ENCODE measurements at regions not wholly inside any gene's neighbourhood (a gene's known extent, or its start where the extent isn't known, plus 50 kb on each side); places are given as distances from the start of the nearest gene placed in this dataset.

DNA sequence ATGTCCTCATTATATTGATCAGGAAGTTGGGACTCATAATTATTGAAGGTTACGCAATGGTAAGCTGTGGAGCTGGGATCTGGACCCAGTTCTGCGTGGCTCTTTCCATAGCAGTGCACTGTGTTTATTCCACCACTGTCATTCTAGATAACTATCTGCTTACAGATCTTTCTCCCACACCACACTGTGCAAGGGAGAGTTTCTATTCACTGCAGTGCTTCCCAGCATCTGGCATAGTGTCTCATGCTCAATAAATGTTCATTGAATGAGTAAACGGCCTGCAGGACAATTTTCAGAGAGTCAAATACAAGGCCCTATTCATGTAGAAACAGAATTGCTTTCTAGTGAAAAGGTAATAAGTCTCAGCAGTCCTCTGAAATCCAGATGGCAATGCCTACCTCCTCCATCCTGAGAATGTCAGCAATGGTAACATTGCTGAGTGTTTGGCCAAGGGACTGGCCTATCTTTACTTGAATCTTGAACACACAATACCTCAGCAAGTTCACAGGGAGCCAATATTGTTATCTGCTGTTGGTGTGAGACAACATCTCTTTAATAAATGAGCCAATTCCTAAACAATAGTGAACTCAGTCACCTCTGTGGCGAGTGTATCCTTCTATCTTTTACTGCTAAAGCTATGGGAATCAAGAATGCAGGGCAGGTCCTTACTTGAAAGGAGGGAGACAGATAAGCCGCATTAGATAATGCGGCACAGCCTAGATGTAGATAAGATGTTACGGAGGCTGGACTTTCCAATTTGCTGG, 332.4 kb upstream of the PRICKLE1 start:
- H3K27ac Mint-ChIP-seq, result no peak overlapping the region
- TF ChIP-seq, protein P1, sequence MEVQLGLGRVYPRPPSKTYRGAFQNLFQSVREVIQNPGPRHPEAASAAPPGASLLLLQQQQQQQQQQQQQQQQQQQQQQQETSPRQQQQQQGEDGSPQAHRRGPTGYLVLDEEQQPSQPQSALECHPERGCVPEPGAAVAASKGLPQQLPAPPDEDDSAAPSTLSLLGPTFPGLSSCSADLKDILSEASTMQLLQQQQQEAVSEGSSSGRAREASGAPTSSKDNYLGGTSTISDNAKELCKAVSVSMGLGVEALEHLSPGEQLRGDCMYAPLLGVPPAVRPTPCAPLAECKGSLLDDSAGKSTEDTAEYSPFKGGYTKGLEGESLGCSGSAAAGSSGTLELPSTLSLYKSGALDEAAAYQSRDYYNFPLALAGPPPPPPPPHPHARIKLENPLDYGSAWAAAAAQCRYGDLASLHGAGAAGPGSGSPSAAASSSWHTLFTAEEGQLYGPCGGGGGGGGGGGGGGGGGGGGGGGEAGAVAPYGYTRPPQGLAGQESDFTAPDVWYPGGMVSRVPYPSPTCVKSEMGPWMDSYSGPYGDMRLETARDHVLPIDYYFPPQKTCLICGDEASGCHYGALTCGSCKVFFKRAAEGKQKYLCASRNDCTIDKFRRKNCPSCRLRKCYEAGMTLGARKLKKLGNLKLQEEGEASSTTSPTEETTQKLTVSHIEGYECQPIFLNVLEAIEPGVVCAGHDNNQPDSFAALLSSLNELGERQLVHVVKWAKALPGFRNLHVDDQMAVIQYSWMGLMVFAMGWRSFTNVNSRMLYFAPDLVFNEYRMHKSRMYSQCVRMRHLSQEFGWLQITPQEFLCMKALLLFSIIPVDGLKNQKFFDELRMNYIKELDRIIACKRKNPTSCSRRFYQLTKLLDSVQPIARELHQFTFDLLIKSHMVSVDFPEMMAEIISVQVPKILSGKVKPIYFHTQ (CRISPR knock-in tag; IDR thresholded peaks at IDR 0.05), result no peak
- TF ChIP-seq ZNF232 (CRISPR knock-in tag; IDR thresholded peaks at IDR 0.05) (no peak), RELA (CRISPR knock-in tag; IDR thresholded peaks at IDR 0.05; ENCODE audit: borderline replicate concordance) (no peak), EMX1 (CRISPR knock-in tag; IDR thresholded peaks at IDR 0.05) (no peak), CREB1 (CRISPR knock-in tag; IDR thresholded peaks at IDR 0.05) (no peak), GABPB1 (CRISPR knock-in tag; IDR thresholded peaks at IDR 0.05) (no peak), NR1H2 (CRISPR knock-in tag; IDR thresholded peaks at IDR 0.05) (no peak), FOXK1 (CRISPR knock-in tag; IDR thresholded peaks at IDR 0.05) (no peak)
- POLR2A ChIA-PET, result no interaction called here
- CTCF ChIA-PET, result no interaction called here
- DNase-seq (ENCODE audit: low spot score) (no peak), ATAC-seq (no peak)
- H3K27me3 Mint-ChIP-seq (ENCODE audit: low read depth), result no peaks in the 10 kb centered on the region
- H3K4me3 Mint-ChIP-seq, result no peak overlapping the region
- H3K4me1 Mint-ChIP-seq, result no peaks in the 10 kb centered on the region
- H3K36me3 Mint-ChIP-seq, result no peaks in the 10 kb centered on the region
- H3K9me3 Mint-ChIP-seq, result no peaks in the 10 kb centered on the region

DNA sequence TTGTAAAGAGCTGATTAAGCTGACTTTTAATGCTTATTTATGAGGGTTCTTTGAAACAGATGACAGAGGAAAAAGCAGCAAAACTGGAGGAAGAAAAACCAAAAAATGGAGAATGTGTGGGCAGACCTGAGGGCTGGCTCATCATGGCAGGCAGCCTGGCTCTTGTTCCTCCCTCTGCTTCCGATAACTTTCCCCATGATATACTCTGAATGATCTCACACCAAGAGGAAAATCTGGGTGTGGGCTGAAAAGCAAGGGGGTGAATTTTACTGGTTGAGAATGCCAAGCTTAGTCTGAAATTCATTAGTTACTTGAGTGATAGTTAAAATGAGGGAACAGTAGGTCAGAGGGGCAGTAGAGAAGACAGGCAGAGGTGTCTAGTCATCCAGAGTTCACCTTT, 330.1 kb upstream of the PRICKLE1 start:
- Mint-ChIP-seq H3K27me3 (ENCODE audit: low read depth) (no peaks in the 10 kb centered on the region), H3K27ac (no peak overlapping the region), H3K4me1 (no peaks in the 10 kb centered on the region), H3K9me3 (no peaks in the 10 kb centered on the region), H3K4me3 (no peak overlapping the region), H3K36me3 (no peaks in the 10 kb centered on the region)
- no peak for DNase-seq (ENCODE audit: low spot score)
- no peak for TF ChIP-seq TEAD1 (CRISPR knock-in tag; IDR thresholded peaks at IDR 0.05)
- TF ChIP-seq GRHL2 (CRISPR knock-in tag; IDR thresholded peaks at IDR 0.05; ENCODE audit: insufficient replicate concordance, severe bottlenecking), result no peak
- no peak for TF ChIP-seq KAT7 (CRISPR knock-in tag; IDR thresholded peaks at IDR 0.05; ENCODE audit: borderline replicate concordance)
- ChIA-PET CTCF (no interaction called here), POLR2A (interaction anchor here (0.5 kb wide), 1 partner anchor 44 kb away, joined by 3 read pairs; no protein-coding TSS in a partner anchor)
- ATAC-seq, result no peak

DNA sequence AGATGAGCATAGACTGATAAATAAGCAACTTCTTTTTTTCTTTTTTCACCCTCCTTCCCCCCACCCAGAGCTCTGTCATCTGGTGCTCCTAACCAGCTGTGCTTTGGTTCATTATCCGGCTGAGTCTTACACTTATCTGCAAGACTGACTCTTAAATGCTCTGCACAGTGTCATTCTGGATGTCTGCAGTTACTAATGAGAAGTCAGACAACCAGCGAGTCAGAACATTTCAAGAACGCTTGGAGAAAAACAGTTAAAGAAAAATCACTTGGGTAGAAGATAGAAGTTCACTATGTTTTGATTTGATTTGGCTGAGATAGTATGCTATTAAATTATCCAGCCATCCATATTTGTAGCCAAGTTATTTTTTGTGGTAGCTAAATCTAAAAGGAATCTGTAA, 328.9 kb upstream of the PRICKLE1 start:
- DNase-seq (ENCODE audit: low spot score), result no peak
- POLR2A ChIA-PET, result no interaction called here
- TF ChIP-seq, protein P2, sequence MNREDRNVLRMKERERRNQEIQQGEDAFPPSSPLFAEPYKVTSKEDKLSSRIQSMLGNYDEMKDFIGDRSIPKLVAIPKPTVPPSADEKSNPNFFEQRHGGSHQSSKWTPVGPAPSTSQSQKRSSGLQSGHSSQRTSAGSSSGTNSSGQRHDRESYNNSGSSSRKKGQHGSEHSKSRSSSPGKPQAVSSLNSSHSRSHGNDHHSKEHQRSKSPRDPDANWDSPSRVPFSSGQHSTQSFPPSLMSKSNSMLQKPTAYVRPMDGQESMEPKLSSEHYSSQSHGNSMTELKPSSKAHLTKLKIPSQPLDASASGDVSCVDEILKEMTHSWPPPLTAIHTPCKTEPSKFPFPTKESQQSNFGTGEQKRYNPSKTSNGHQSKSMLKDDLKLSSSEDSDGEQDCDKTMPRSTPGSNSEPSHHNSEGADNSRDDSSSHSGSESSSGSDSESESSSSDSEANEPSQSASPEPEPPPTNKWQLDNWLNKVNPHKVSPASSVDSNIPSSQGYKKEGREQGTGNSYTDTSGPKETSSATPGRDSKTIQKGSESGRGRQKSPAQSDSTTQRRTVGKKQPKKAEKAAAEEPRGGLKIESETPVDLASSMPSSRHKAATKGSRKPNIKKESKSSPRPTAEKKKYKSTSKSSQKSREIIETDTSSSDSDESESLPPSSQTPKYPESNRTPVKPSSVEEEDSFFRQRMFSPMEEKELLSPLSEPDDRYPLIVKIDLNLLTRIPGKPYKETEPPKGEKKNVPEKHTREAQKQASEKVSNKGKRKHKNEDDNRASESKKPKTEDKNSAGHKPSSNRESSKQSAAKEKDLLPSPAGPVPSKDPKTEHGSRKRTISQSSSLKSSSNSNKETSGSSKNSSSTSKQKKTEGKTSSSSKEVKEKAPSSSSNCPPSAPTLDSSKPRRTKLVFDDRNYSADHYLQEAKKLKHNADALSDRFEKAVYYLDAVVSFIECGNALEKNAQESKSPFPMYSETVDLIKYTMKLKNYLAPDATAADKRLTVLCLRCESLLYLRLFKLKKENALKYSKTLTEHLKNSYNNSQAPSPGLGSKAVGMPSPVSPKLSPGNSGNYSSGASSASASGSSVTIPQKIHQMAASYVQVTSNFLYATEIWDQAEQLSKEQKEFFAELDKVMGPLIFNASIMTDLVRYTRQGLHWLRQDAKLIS (CRISPR knock-in tag; IDR thresholded peaks at IDR 0.05; ENCODE audit: borderline replicate concordance), result no peak
- TF ChIP-seq ZNF121 (CRISPR knock-in tag; IDR thresholded peaks at IDR 0.05) (no peak), CREM (CRISPR knock-in tag; IDR thresholded peaks at IDR 0.05) (no peak)
- Mint-ChIP-seq H3K4me1 (no peaks in the 10 kb centered on the region), H3K27ac (no peak overlapping the region), H3K4me3 (no peak overlapping the region), H3K36me3 (no peaks in the 10 kb centered on the region), H3K27me3 (ENCODE audit: low read depth) (no peaks in the 10 kb centered on the region), H3K9me3 (no peaks in the 10 kb centered on the region)
- CTCF ChIA-PET, result no interaction called here
- ATAC-seq, result no peak

All from WTC11 (cell line).